GM19023 (cell line): ENCODE measurements at regions not wholly inside any gene's neighbourhood (a gene's known extent, or its start where the extent isn't known, plus 50 kb on each side); places are given as distances from the start of the nearest gene placed in this dataset.
"Not testable (repeated sequence)": the region's sequence is repeated elsewhere in the genome, so short reads cannot be mapped to it uniquely, and the experiment has no call there.

Source experiments
- ATAC-seq: cut with Tn5 transposase; IDR thresholded peaks from one replicate; pipeline ENCODE4 v1.9.1; 2021; ENCODE audit warnings: mild to moderate bottlenecking, moderate library complexity; ENCODE audit not compliant: unreplicated experiment

GRCh38 chr4:19187691-19188090 is 1064.0 kb upstream of the SLIT2 start:
- no peak for ATAC-seq

- no peak for ATAC-seq
Measured at GRCh38 chr4:19187096-19187495, 1064.6 kb upstream of the SLIT2 start.

GRCh38 chr4:19181631-19182030 is 1070.1 kb upstream of the SLIT2 start:
- ATAC-seq = not testable (repeated sequence)

GRCh38 chr4:19178835-19179234 is 1072.9 kb upstream of the SLIT2 start:
- no peak for ATAC-seq

DNA sequence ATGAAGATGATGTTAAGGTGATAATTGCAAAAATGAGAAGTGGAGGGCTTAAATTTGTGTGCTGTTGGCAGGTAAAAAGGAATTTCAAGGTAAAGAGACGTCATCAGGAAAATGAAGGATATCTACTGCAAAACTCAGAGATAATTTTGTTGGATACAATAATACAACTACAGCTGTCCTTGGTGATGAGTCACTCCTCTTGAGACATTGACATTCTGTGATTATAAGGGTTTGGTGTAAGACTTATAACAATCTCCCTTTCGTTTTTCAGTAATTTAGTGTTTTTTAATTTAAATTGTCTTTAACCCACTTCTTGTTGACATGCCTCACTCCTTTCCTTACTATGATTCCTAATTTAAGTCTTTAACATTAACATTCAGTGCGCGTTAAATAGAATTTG is 1074.1 kb upstream of the SLIT2 start:
- no peak for ATAC-seq

GRCh38 chr4:19171832-19172231 is 1079.9 kb upstream of the SLIT2 start:
- no peak for ATAC-seq

- ATAC-seq = no peak
Measured at GRCh38 chr4:19167311-19167710, 1084.4 kb upstream of the SLIT2 start.

GRCh38 chr4:19164334-19164733 is 1087.4 kb upstream of the SLIT2 start:
- no peak for ATAC-seq

DNA sequence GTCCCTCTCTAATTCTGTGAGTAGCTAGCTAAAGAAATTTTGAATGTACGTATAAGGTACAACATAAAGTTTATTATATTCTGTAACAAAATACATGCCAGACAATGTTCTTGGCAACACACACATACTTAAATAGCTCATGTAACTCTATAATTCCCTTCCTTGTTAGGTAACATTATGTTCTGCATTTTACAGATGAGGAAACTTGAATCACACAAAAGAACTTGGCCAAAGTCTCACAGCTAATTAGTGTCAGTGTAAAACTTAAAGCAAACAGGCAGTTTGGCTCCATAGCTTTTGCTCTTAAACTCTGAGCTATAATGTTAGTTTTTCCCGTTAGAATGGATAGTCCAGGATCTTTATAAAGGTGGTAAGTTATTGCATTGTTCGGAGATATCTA is 1091.8 kb upstream of the SLIT2 start:
- ATAC-seq = no peak

DNA sequence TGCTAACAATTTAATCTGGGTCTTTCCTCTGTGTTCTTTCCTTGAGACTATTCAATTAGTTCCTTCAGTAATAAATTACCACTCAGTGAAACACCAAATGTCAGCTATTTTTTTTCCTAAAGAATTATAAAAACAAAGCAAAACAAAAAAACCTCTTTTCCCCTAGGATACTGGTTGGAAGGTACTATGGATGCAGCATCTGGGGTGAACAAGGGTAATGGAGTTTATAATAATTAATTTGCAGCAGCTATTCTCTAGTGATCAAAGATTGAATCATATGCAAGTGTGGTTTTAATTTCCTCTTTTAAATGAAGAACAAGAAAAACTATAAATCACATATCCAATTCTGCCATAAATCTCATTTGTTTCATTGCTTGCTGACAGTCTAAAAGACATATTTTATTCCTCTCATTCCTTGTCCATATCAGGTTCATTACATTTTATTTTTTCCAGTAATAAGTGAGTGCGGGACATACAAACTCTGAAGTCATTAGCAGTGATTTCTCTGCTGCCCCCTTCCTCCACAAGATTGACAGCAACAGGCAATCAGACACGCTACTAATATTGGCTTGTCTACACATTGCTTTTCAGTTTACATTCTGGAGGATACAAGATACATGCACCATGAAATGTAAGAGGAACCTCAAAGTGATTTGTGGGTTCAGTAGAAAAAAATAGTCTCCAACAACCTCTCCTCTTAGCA is 1093.4 kb upstream of the SLIT2 start:
- ATAC-seq = no peak

DNA sequence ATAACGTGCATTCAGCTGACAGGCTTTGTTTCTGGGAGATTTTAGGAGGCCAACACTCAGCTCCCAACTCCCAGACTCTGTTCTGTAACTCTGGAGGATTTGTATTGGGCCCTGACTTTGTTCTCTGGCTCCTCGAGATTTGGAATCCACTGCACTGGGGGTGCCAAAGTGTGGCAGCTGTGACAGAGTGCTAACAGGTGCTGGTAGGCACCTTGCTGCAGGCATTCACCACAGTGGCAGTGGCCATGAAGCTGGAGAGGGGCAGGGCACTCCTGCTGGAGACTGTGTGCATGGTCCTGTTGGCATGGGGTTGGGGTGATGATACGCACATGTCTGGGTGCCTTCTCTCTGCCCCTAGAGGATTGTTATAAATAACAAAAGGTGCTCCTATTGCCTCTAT is 1094.9 kb upstream of the SLIT2 start:
- ATAC-seq = no peak

- no peak for ATAC-seq
Measured at GRCh38 chr4:19155568-19155967, 1096.1 kb upstream of the SLIT2 start.

GRCh38 chr4:19154267-19154666 is 1097.4 kb upstream of the SLIT2 start:
- ATAC-seq = not testable (repeated sequence)

DNA sequence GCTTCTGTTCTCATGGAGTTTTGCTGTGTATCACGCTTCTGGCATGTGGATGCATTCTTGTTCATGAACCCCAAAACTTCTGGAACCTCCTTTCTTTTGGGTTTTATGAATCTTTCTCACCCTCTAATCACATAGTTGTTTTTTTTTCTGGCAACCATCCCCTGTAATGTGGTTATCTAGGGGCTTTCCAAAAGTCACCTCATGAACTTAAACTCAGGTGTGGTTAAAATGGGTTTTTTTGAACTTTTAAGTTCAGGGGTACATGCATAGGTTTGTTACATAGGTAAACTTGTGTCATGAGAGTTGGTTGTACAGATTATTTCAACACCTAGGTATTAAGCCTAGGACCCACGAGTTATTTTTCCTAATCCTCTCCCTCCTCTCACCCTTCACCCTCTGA is 1099.4 kb upstream of the SLIT2 start:
- no peak for ATAC-seq

DNA sequence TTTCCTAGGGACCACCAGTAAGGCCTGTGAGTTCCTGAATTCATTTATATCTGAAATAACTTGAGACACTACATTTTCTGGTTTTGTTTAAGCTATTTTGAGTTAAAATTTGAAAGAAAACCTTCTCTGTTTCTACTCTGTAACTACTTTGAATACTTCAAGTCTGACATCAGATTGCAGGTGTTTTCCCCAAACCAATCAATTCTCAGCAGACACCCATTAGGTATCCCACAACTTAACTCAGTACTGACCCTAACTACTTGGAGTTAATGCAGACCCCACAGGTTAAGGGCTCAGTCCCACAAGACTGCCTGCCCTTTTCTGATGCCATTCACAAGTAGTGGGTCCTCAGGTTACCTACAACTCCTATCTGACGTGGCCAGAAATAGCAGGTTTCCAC is 1100.0 kb upstream of the SLIT2 start:
- no peak for ATAC-seq

DNA sequence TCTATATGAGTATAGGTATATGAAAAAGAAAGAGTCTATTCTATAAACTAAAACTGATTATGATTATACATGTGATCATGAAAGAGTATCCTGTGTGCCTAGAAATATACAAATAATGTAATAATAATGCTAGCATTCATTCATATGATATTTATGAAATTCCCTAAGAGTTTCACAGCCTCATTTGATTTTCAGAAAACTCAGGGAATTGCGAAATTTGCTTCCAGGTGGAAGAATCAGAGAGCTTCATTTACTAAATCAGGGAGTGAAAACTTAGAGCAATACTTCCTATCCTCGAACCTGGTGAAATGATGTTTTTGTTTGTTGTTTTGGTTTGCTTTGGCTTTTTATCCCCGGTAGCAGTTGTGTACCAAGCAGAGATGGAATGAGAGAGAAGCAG is 1105.7 kb upstream of the SLIT2 start:
- no peak for ATAC-seq

DNA sequence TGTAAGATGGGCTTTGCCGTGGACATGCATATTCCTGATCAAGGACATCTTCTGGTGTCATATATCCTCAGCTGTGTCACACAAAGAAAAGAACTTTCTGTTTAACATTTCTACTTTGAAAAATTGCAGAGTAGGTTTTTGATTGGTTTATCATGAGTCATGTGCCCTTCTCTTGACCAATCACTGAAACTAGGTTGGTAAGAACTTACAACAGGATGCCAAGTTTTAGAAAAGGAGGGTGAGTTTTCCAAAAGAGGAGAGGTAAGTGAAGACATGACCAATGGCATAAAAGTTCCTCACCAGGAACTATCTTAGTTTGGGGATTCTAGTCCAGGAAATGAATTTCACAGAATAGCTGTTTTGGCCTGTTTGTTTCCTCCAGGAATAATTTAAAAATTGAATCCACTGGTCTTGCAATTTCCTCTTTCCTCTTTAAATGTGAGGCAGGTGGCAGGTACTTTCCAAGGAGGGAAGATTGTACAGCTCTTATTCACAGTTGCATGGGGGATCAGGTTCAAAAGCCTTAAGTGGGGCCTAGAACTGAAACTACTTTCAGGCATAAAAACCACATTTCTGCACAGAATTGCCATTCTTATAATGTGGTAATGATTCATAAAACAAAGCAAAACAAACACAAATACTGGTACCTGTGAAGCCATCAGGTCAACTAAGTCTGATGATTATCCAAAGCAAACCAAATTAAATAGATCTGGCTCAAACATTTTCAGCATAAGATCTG is 1114.5 kb upstream of the LCORL start:
- ATAC-seq = peak; percentile 66

GRCh38 chr4:19134685-19135084 is 1113.1 kb upstream of the LCORL start:
- no peak for ATAC-seq

DNA sequence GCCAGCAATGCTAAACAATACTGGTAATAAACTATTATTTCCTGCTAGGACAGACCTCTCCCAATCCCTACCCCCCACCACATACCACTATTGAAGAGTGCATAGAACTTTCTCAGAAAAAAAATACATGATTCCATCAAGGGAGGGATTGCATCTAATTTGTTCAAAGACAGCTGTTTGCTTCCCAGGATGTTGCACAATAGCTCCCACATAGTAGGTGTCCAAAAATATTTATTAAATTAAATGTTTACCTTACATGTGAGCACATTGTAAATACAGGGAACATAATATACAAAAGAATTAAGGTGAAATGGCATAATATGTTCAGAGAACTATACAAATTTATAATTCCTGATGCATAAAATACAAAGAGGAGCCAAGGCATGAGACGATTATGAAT is 1111.8 kb upstream of the LCORL start:
- no peak for ATAC-seq

DNA sequence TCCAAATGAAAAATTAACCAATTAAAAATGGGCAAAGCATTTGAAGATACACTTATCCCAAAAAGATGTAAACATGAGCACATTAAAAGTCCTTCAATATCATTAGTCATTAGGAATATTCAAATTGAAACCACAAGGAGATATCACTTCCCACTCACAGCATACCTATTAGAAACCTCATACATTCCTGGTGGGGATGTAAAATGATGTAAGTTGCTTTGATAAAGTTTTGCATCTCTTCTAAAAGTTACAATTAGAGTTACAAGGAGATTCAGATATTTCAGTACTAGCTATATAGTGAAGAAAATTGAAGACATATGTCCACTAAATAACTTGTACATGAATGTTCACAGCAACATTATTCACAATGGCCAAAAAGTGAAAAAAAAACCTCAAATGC is 1109.3 kb upstream of the LCORL start:
- ATAC-seq = no peak

GRCh38 chr4:19128176-19128575 is 1106.6 kb upstream of the LCORL start:
- ATAC-seq = no peak

- ATAC-seq = no peak
Measured at GRCh38 chr4:19126903-19127302, 1105.3 kb upstream of the LCORL start.

- ATAC-seq = no peak
Measured at GRCh38 chr4:19123681-19124080, 1102.1 kb upstream of the LCORL start.
